HG02759 (cell line): ENCODE measurements at regions not wholly inside any gene's neighbourhood (a gene's known extent, or its start where the extent isn't known, plus 50 kb on each side); places are given as distances from the start of the nearest gene placed in this dataset.

ENCODE experiments used
- ATAC-seq: cut with Tn5 transposase; IDR thresholded peaks from one replicate; pipeline ENCODE4 v1.9.1; 2021; ENCODE audit warnings: mild to moderate bottlenecking, moderate library complexity; ENCODE audit not compliant: unreplicated experiment

- no peak for ATAC-seq
Observed at GRCh38 chr1:72579629-72580028, 297.3 kb upstream of the NEGR1 start.

GRCh38 chr1:72570815-72571214, 288.5 kb upstream of the NEGR1 start:
- ATAC-seq: no peak

- peak; percentile 49 for ATAC-seq
Observed at GRCh38 chr1:72568113-72568512, 285.8 kb upstream of the NEGR1 start.

GRCh38 chr1:72567521-72567920, 285.2 kb upstream of the NEGR1 start:
- no peak for ATAC-seq

GRCh38 chr1:72564749-72565148, 282.4 kb upstream of the NEGR1 start:
- no peak for ATAC-seq

GRCh38 chr1:72557446-72558049, 275.2 kb upstream of the NEGR1 start:
- no peak for ATAC-seq

GRCh38 chr1:72547412-72547811, 265.1 kb upstream of the NEGR1 start:
- ATAC-seq: no peak

- ATAC-seq: no peak
Observed at GRCh38 chr1:72540674-72541073, 258.3 kb upstream of the NEGR1 start.

GRCh38 chr1:72535470-72535869, 253.1 kb upstream of the NEGR1 start:
- ATAC-seq: no peak

GRCh38 chr1:72530646-72531045, 248.3 kb upstream of the NEGR1 start:
- ATAC-seq: no peak

- no peak for ATAC-seq
Observed at GRCh38 chr1:72526926-72527325, 244.6 kb upstream of the NEGR1 start.

GRCh38 chr1:72524021-72524420, 241.7 kb upstream of the NEGR1 start:
- ATAC-seq: no peak

- ATAC-seq: no peak
Observed at GRCh38 chr1:72521659-72522058, 239.3 kb upstream of the NEGR1 start.

- no peak for ATAC-seq
Observed at GRCh38 chr1:72516826-72517225, 234.5 kb upstream of the NEGR1 start.

GRCh38 chr1:72516264-72516663, 233.9 kb upstream of the NEGR1 start:
- no peak for ATAC-seq

GRCh38 chr1:72498371-72498770, 216.0 kb upstream of the NEGR1 start:
- no peak for ATAC-seq

GRCh38 chr1:72489801-72490200, 207.5 kb upstream of the NEGR1 start:
- no peak for ATAC-seq

- ATAC-seq: no peak
Observed at GRCh38 chr1:72485801-72486200, 203.5 kb upstream of the NEGR1 start.

GRCh38 chr1:72483846-72484357, 201.6 kb upstream of the NEGR1 start:
- ATAC-seq: no peak

- ATAC-seq: no peak
Observed at GRCh38 chr1:72482736-72483413, 200.5 kb upstream of the NEGR1 start.

GRCh38 chr1:72481420-72481970, 199.2 kb upstream of the NEGR1 start:
- no peak for ATAC-seq

GRCh38 chr1:72466376-72466775, 184.0 kb upstream of the NEGR1 start:
- no peak for ATAC-seq
